ENCODE measurements at regions not wholly inside any gene's neighbourhood (a gene's known extent, or its start where the extent isn't known, plus 50 kb on each side); places are given as distances from the start of the nearest gene placed in this dataset.

DNA sequence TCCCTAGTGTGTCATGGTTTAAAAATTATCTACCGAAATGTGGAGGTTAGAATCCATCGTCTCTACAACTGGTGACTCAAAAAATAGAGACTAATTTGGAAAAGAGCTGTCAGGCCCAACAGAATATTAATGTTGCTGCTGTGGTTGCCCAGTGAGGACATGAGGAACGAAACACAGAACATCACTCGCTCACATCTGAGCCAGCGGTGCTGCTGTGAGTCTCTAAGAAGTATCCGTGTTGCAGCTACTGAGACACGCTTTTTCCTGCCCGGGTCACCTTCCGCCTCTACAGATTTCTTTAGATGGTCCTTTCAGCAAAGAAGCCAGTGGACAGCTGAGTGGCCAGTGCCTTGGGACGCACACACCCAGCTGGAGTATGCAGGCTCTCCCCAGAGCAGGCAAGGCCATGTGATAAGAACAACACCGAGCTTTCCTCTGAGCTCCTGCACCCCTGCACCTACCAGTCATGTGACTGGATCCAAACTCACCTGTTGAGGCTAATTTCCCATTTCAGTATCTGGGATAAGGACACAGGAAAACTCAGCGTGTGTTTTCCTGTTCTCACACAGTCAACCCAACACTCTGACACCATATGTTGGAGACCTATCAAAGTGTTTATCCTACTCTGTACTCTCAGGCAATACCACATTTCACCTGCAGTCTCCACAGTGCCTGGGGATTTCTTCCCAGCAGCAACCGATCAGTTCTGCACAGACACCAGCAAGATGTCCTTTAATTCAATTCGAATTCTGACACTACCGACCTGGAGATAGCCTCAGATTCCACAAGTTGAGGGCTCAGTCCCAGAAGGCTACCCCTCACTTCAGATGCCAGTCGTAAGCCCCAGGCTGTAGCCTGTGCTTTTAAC lies 119.0 kb upstream of the RPS6KA2 start:
- TF ChIP-seq CTCF (IDR thresholded peaks at IDR 0.05; ENCODE audit: insufficient read depth, low read length, severe bottlenecking) = no peak
- no peak for FAIRE-seq
- Histone ChIP-seq H3K4me3 (ENCODE audit: low read depth, low read length) (no peak overlapping the region), H3K27me3 (ENCODE audit: control insufficient read depth, insufficient read depth, low read length) (no peaks in the 10 kb centered on the region), H3K36me3 (ENCODE audit: control insufficient read depth, insufficient read depth, low read length) (no peaks in the 10 kb centered on the region)
- DNase-seq (ENCODE audit: low read depth) = no peak

GRCh38 chr6:166744223-166745134 lies 117.4 kb upstream of the RPS6KA2 start:
- Histone ChIP-seq H3K4me3 (ENCODE audit: low read depth, low read length) (no peak overlapping the region), H3K27me3 (ENCODE audit: control insufficient read depth, insufficient read depth, low read length) (no peaks in the 10 kb centered on the region), H3K36me3 (ENCODE audit: control insufficient read depth, insufficient read depth, low read length) (no peaks in the 10 kb centered on the region)
- peak; percentile 32 for FAIRE-seq
- TF ChIP-seq CTCF (IDR thresholded peaks at IDR 0.05; ENCODE audit: insufficient read depth, low read length, severe bottlenecking) = no peak
- no peak for DNase-seq (ENCODE audit: low read depth)

- no peak for TF ChIP-seq CTCF (IDR thresholded peaks at IDR 0.05; ENCODE audit: insufficient read depth, low read length, severe bottlenecking)
- Histone ChIP-seq H3K27me3 (ENCODE audit: control insufficient read depth, insufficient read depth, low read length) (no peaks in the 10 kb centered on the region), H3K4me3 (ENCODE audit: low read depth, low read length) (no peak overlapping the region), H3K36me3 (ENCODE audit: control insufficient read depth, insufficient read depth, low read length) (no peaks in the 10 kb centered on the region)
- FAIRE-seq = no peak
- no peak for DNase-seq (ENCODE audit: low read depth)
Measured at GRCh38 chr6:166743406-166744222, 116.6 kb upstream of the RPS6KA2 start.

- Histone ChIP-seq H3K36me3 (ENCODE audit: control insufficient read depth, insufficient read depth, low read length) (no peaks in the 10 kb centered on the region), H3K4me3 (ENCODE audit: low read depth, low read length) (no peak overlapping the region), H3K27me3 (ENCODE audit: control insufficient read depth, insufficient read depth, low read length) (no peaks in the 10 kb centered on the region)
- DNase-seq (ENCODE audit: low read depth) (no peak), FAIRE-seq (peak; percentile 23)
- no peak for TF ChIP-seq CTCF (IDR thresholded peaks at IDR 0.05; ENCODE audit: insufficient read depth, low read length, severe bottlenecking)
Measured at GRCh38 chr6:166742981-166743380, 115.9 kb upstream of the RPS6KA2 start.

GRCh38 chr6:166739976-166740318 lies 112.9 kb upstream of the RPS6KA2 start:
- no peak overlapping the region for H3K4me3 ChIP-seq (ENCODE audit: low read depth, low read length)
- no peaks in the 10 kb centered on the region for H3K36me3 ChIP-seq (ENCODE audit: control insufficient read depth, insufficient read depth, low read length)
- no peak for TF ChIP-seq CTCF (IDR thresholded peaks at IDR 0.05; ENCODE audit: insufficient read depth, low read length, severe bottlenecking)
- H3K27me3 ChIP-seq (ENCODE audit: control insufficient read depth, insufficient read depth, low read length) = no peaks in the 10 kb centered on the region
- FAIRE-seq (no peak), DNase-seq (ENCODE audit: low read depth) (no peak)
